ENCODE measurements at regions not wholly inside any gene's neighbourhood (a gene's known extent, or its start where the extent isn't known, plus 50 kb on each side); places are given as distances from the start of the nearest gene placed in this dataset.

- Histone ChIP-seq H3K27me3 (ENCODE audit: control insufficient read depth, insufficient read depth, low read length) (no peaks in the 10 kb centered on the region), H3K4me3 (ENCODE audit: low read length) (no peak overlapping the region), H3K4me1 (ENCODE audit: control insufficient read depth, insufficient read depth, low read length) (no peaks in the 10 kb centered on the region; the same call in 1 of the 2 replicates), H3K36me3 (ENCODE audit: control insufficient read depth, insufficient read depth, low read length) (no peaks in the 10 kb centered on the region), H3K27ac (ENCODE audit: low read length) (no peak overlapping the region), H3K9me3 (ENCODE audit: control insufficient read depth, insufficient read depth, low read length) (no peaks in the 10 kb centered on the region)
- no CpG with 5 or more reads among the region's 4 CpGs for WGBS (ENCODE audit: insufficient coverage, insufficient read length)
- no peak for DNase-seq (ENCODE audit: low read depth, low spot score)
These were observed 161.7 kb downstream of the FASLG start for GRCh38 chr1:172820475-172821158.

GRCh38 chr1:172821609-172822274, 162.8 kb downstream of the FASLG start:
- no peak overlapping the region for H3K4me3 ChIP-seq (ENCODE audit: low read length)
- no peak overlapping the region for H3K27ac ChIP-seq (ENCODE audit: low read length)
- no CpG with 5 or more reads among the region's 1 CpG for WGBS (ENCODE audit: insufficient coverage, insufficient read length)
- H3K27me3 ChIP-seq (ENCODE audit: control insufficient read depth, insufficient read depth, low read length): no peaks in the 10 kb centered on the region
- H3K36me3 ChIP-seq (ENCODE audit: control insufficient read depth, insufficient read depth, low read length): no peaks in the 10 kb centered on the region
- no peak for DNase-seq (ENCODE audit: low read depth, low spot score)
- H3K9me3 ChIP-seq (ENCODE audit: control insufficient read depth, insufficient read depth, low read length): no peaks in the 10 kb centered on the region
- H3K4me1 ChIP-seq (ENCODE audit: control insufficient read depth, insufficient read depth, low read length): peaks cover 2% of the 10 kb centered on the region

GRCh38 chr1:172822886-172823285, 164.0 kb downstream of the FASLG start:
- peaks cover 2% of the 10 kb centered on the region for H3K4me1 ChIP-seq (ENCODE audit: control insufficient read depth, insufficient read depth, low read length)
- no peaks in the 10 kb centered on the region for H3K9me3 ChIP-seq (ENCODE audit: control insufficient read depth, insufficient read depth, low read length)
- no peak overlapping the region for H3K4me3 ChIP-seq (ENCODE audit: low read length)
- no peaks in the 10 kb centered on the region for H3K27me3 ChIP-seq (ENCODE audit: control insufficient read depth, insufficient read depth, low read length)
- DNase-seq (ENCODE audit: low read depth, low spot score): no peak
- WGBS (ENCODE audit: insufficient coverage, insufficient read length): no CpG with 5 or more reads among the region's 1 CpG
- H3K36me3 ChIP-seq (ENCODE audit: control insufficient read depth, insufficient read depth, low read length): no peaks in the 10 kb centered on the region
- H3K27ac ChIP-seq (ENCODE audit: low read length): no peak overlapping the region

- H3K4me3 ChIP-seq (ENCODE audit: low read length): no peak overlapping the region
- H3K9me3 ChIP-seq (ENCODE audit: control insufficient read depth, insufficient read depth, low read length): no peaks in the 10 kb centered on the region
- DNase-seq (ENCODE audit: low read depth, low spot score): no peak
- no peaks in the 10 kb centered on the region for H3K27me3 ChIP-seq (ENCODE audit: control insufficient read depth, insufficient read depth, low read length)
- no peaks in the 10 kb centered on the region for H3K36me3 ChIP-seq (ENCODE audit: control insufficient read depth, insufficient read depth, low read length)
- peaks cover 2% of the 10 kb centered on the region for H3K4me1 ChIP-seq (ENCODE audit: control insufficient read depth, insufficient read depth, low read length)
- no peak overlapping the region for H3K27ac ChIP-seq (ENCODE audit: low read length)
These were observed 164.6 kb downstream of the FASLG start for GRCh38 chr1:172823534-172823933.

- Histone ChIP-seq H3K27ac (ENCODE audit: low read length) (no peak overlapping the region), H3K4me1 (ENCODE audit: control insufficient read depth, insufficient read depth, low read length) (peaks cover 2% of the 10 kb centered on the region)
- no CpG with 5 or more reads among the region's 3 CpGs for WGBS (ENCODE audit: insufficient coverage, insufficient read length)
These were observed 165.3 kb downstream of the FASLG start for GRCh38 chr1:172824209-172824608.

GRCh38 chr1:172826096-172826741, 167.3 kb downstream of the FASLG start:
- Histone ChIP-seq H3K27ac (ENCODE audit: low read length) (no peak overlapping the region), H3K9me3 (ENCODE audit: control insufficient read depth, insufficient read depth, low read length) (no peaks in the 10 kb centered on the region), H3K4me1 (ENCODE audit: control insufficient read depth, insufficient read depth, low read length) (peaks cover 2% of the 10 kb centered on the region), H3K27me3 (ENCODE audit: control insufficient read depth, insufficient read depth, low read length) (no peaks in the 10 kb centered on the region), H3K4me3 (ENCODE audit: low read length) (no peak overlapping the region), H3K36me3 (ENCODE audit: control insufficient read depth, insufficient read depth, low read length) (no peaks in the 10 kb centered on the region)
- DNase-seq (ENCODE audit: low read depth, low spot score): peak; percentile 11
- no CpG with 5 or more reads among the region's 10 CpGs for WGBS (ENCODE audit: insufficient coverage, insufficient read length)

More at GRCh38 chr1:172824209-172824608, 165.3 kb downstream of the FASLG start:
- Histone ChIP-seq H3K36me3 (ENCODE audit: control insufficient read depth, insufficient read depth, low read length) (no peaks in the 10 kb centered on the region), H3K9me3 (ENCODE audit: control insufficient read depth, insufficient read depth, low read length) (no peaks in the 10 kb centered on the region), H3K4me3 (ENCODE audit: low read length) (no peak overlapping the region), H3K27me3 (ENCODE audit: control insufficient read depth, insufficient read depth, low read length) (no peaks in the 10 kb centered on the region)
- no peak for DNase-seq (ENCODE audit: low read depth, low spot score)

- DNase-seq (ENCODE audit: low read depth, low spot score): no peak
- no peaks in the 10 kb centered on the region for H3K36me3 ChIP-seq (ENCODE audit: control insufficient read depth, insufficient read depth, low read length)
- no CpG with 5 or more reads among the region's 1 CpG for WGBS (ENCODE audit: insufficient coverage, insufficient read length)
These were observed 168.4 kb downstream of the FASLG start for GRCh38 chr1:172827301-172827700.

GRCh38 chr1:172827841-172828240, 168.9 kb downstream of the FASLG start:
- Histone ChIP-seq H3K36me3 (ENCODE audit: control insufficient read depth, insufficient read depth, low read length) (no peaks in the 10 kb centered on the region), H3K9me3 (ENCODE audit: control insufficient read depth, insufficient read depth, low read length) (no peaks in the 10 kb centered on the region), H3K27ac (ENCODE audit: low read length) (no peak overlapping the region), H3K4me3 (ENCODE audit: low read length) (no peak overlapping the region), H3K27me3 (ENCODE audit: control insufficient read depth, insufficient read depth, low read length) (no peaks in the 10 kb centered on the region), H3K4me1 (ENCODE audit: control insufficient read depth, insufficient read depth, low read length) (peaks cover 2% of the 10 kb centered on the region)
- WGBS (ENCODE audit: insufficient coverage, insufficient read length): no CpG with 5 or more reads among the region's 2 CpGs
- DNase-seq (ENCODE audit: low read depth, low spot score): no peak

More at GRCh38 chr1:172827301-172827700, 168.4 kb downstream of the FASLG start:
- no peak overlapping the region for H3K4me3 ChIP-seq (ENCODE audit: low read length)
- no peaks in the 10 kb centered on the region for H3K9me3 ChIP-seq (ENCODE audit: control insufficient read depth, insufficient read depth, low read length)
- no peaks in the 10 kb centered on the region for H3K27me3 ChIP-seq (ENCODE audit: control insufficient read depth, insufficient read depth, low read length)
- H3K4me1 ChIP-seq (ENCODE audit: control insufficient read depth, insufficient read depth, low read length): peaks cover 2% of the 10 kb centered on the region
- no peak overlapping the region for H3K27ac ChIP-seq (ENCODE audit: low read length)

- Histone ChIP-seq H3K27ac (ENCODE audit: low read length) (no peak overlapping the region), H3K27me3 (ENCODE audit: control insufficient read depth, insufficient read depth, low read length) (no peaks in the 10 kb centered on the region), H3K4me1 (ENCODE audit: control insufficient read depth, insufficient read depth, low read length) (no peaks in the 10 kb centered on the region), H3K36me3 (ENCODE audit: control insufficient read depth, insufficient read depth, low read length) (no peaks in the 10 kb centered on the region), H3K9me3 (ENCODE audit: control insufficient read depth, insufficient read depth, low read length) (no peaks in the 10 kb centered on the region), H3K4me3 (ENCODE audit: low read length) (no peak overlapping the region)
- DNase-seq (ENCODE audit: low read depth, low spot score): no peak
- WGBS (ENCODE audit: insufficient coverage, insufficient read length): no CpG with 5 or more reads among the region's 1 CpG
These were observed 173.3 kb downstream of the FASLG start for GRCh38 chr1:172832006-172832725.

GRCh38 chr1:172833954-172834353, 175.1 kb downstream of the FASLG start:
- no peak for DNase-seq (ENCODE audit: low read depth, low spot score)
- Histone ChIP-seq H3K27me3 (ENCODE audit: control insufficient read depth, insufficient read depth, low read length) (no peaks in the 10 kb centered on the region), H3K9me3 (ENCODE audit: control insufficient read depth, insufficient read depth, low read length) (no peaks in the 10 kb centered on the region), H3K4me1 (ENCODE audit: control insufficient read depth, insufficient read depth, low read length) (no peaks in the 10 kb centered on the region), H3K27ac (ENCODE audit: low read length) (no peak overlapping the region), H3K4me3 (ENCODE audit: low read length) (no peak overlapping the region), H3K36me3 (ENCODE audit: control insufficient read depth, insufficient read depth, low read length) (no peaks in the 10 kb centered on the region)
- no CpG with 5 or more reads among the region's 2 CpGs for WGBS (ENCODE audit: insufficient coverage, insufficient read length)
